SK-N-SH (cell line): ENCODE measurements at regions not wholly inside any gene's neighbourhood (a gene's known extent, or its start where the extent isn't known, plus 50 kb on each side); places are given as distances from the start of the nearest gene placed in this dataset.

Experiments
- EZH2phosphoT487 ChIP-seq: fragments of 200-600 bp; sonication (generic); IDR thresholded peaks from 2 replicates; pipeline ENCODE4 v1.6.1; 2017; ENCODE audit warnings: low read depth, mixed run types, mild to moderate bottlenecking, antibody characterized with exemption, moderate library complexity, borderline replicate concordance
- TF ChIP-seq, protein P1 (sequence below): fragments of 200-600 bp; sonication (generic); IDR thresholded peaks from 2 replicates; pipeline ENCODE4 v1.6.1; 2017; ENCODE audit warnings: antibody characterized with exemption, mild to moderate bottlenecking, moderate library complexity

DNA sequence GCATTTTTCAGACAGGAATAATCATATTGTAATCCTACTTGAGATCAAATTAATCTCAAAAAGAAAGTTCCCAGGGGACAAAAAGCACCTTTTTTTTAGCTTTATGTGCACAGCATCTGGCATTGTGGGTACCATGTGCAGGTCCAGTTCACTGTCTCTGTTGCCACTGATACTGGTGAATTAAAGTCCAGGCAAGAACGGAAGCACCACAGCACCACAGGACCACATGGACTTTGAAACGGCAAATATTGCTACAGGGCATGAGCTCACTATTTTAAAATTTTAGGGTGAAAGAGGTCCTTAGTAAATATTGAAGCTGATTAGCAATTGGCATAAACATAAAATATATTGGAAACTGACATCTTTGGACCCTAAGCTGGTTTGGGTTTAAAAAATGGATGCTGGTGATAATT, 709.0 kb downstream of the EPM2A start:
- TF ChIP-seq, protein P1, sequence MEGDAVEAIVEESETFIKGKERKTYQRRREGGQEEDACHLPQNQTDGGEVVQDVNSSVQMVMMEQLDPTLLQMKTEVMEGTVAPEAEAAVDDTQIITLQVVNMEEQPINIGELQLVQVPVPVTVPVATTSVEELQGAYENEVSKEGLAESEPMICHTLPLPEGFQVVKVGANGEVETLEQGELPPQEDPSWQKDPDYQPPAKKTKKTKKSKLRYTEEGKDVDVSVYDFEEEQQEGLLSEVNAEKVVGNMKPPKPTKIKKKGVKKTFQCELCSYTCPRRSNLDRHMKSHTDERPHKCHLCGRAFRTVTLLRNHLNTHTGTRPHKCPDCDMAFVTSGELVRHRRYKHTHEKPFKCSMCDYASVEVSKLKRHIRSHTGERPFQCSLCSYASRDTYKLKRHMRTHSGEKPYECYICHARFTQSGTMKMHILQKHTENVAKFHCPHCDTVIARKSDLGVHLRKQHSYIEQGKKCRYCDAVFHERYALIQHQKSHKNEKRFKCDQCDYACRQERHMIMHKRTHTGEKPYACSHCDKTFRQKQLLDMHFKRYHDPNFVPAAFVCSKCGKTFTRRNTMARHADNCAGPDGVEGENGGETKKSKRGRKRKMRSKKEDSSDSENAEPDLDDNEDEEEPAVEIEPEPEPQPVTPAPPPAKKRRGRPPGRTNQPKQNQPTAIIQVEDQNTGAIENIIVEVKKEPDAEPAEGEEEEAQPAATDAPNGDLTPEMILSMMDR, result no peak
- no peak for TF ChIP-seq EZH2phosphoT487
